DOHH2 (cell line): ENCODE measurements at regions not wholly inside any gene's neighbourhood (a gene's known extent, or its start where the extent isn't known, plus 50 kb on each side); places are given as distances from the start of the nearest gene placed in this dataset.

Experiments used
- H3F3A ChIP-seq: fragments of 200-600 bp; sonication (generic), shearing (Covaris generic); 2 replicates; pipeline ENCODE4 v1.6.0; 2016; ENCODE audit warnings: antibody characterized with exemption, mild to moderate bottlenecking; ENCODE audit not compliant: control insufficient read depth, insufficient read depth
- H3K27ac ChIP-seq: fragments of 200-600 bp; sonication (generic); 2 replicates; pipeline ENCODE4 v1.5.1; 2014; ENCODE audit warnings: low read depth, mild to moderate bottlenecking, low read length, moderate library complexity
- H3K27me3 ChIP-seq: fragments of 200-600 bp; sonication (generic); 2 replicates; pipeline ENCODE4 v1.6.1; 2014; ENCODE audit warnings: mild to moderate bottlenecking, low read length, mixed read lengths; ENCODE audit not compliant: control insufficient read depth
- H3K36me3 ChIP-seq: fragments of 200-600 bp; sonication (generic); 2 replicates; pipeline ENCODE4 v1.6.1; 2014; ENCODE audit warnings: mild to moderate bottlenecking, low read length, moderate library complexity, mixed read lengths; ENCODE audit not compliant: control insufficient read depth
- H3K4me1 ChIP-seq: fragments of 200-600 bp; sonication (generic); 2 replicates; pipeline ENCODE4 v1.6.1; 2014; ENCODE audit warnings: mild to moderate bottlenecking, low read length, mixed read lengths; ENCODE audit not compliant: control insufficient read depth
- H3K4me2 ChIP-seq: fragments of 200-600 bp; sonication (generic); 2 replicates; pipeline ENCODE4 v1.6.0; 2014; ENCODE audit warnings: mild to moderate bottlenecking, low read length, moderate library complexity
- H3K4me3 ChIP-seq: fragments of 200-600 bp; sonication (generic); 2 replicates; pipeline ENCODE4 v1.5.1; 2014; ENCODE audit warnings: mild to moderate bottlenecking, low read length, mixed read lengths
- H3K79me2 ChIP-seq: fragments of 200-600 bp; sonication (generic); 2 replicates; pipeline ENCODE4 v1.6.1; 2014; ENCODE audit warnings: mild to moderate bottlenecking, low read length, mixed read lengths; ENCODE audit not compliant: control insufficient read depth
- H3K9me2 ChIP-seq: fragments of 200-600 bp; sonication (generic); replicated peaks from 2 replicates; pipeline ENCODE4 v1.6.1; 2014; ENCODE audit warnings: mild to moderate bottlenecking, low read length, mixed read lengths; ENCODE audit not compliant: control insufficient read depth
- H3K9me3 ChIP-seq: fragments of 200-600 bp; sonication (generic); 2 replicates; pipeline ENCODE4 v1.6.1; 2014; ENCODE audit warnings: antibody characterized with exemption, low read length, mixed read lengths; ENCODE audit not compliant: control insufficient read depth, insufficient read depth
- H4K20me1 ChIP-seq: fragments of 200-600 bp; sonication (generic); 2 replicates; pipeline ENCODE4 v1.6.0; 2014; ENCODE audit warnings: low read depth, mild to moderate bottlenecking, antibody characterized with exemption, low read length, moderate library complexity; ENCODE audit not compliant: control insufficient read depth, insufficient read depth
- CTCF ChIP-seq: fragments of 200-600 bp; sonication (generic); IDR thresholded peaks from one replicate; pipeline ENCODE4 v1.5.1; 2014; ENCODE audit warnings: antibody characterized with exemption, mild to moderate bottlenecking, low read depth, low read length; ENCODE audit not compliant: poor library complexity, severe bottlenecking
- EZH2phosphoT487 ChIP-seq: fragments of 200-600 bp; sonication (generic); IDR thresholded peaks from 2 replicates; pipeline ENCODE4 v1.6.1; 2017; ENCODE audit warnings: borderline replicate concordance, mild to moderate bottlenecking, antibody characterized with exemption, low read length, moderate library complexity, mixed read lengths

GRCh38 chr2:125398738-125399524, 1257.0 kb upstream of the GYPC start:
- Histone ChIP-seq H3K79me2 (no peaks in the 10 kb centered on the region), H3K4me3 (no peak overlapping the region), H3K27me3 (no peaks in the 10 kb centered on the region), H3K9me2 (no peaks in the 10 kb centered on the region), H3K4me2 (no peak overlapping the region), H4K20me1 (no peaks in the 10 kb centered on the region), H3K36me3 (no peaks in the 10 kb centered on the region), H3F3A (no peaks in the 10 kb centered on the region), H3K27ac (no peak overlapping the region), H3K4me1 (no peaks in the 10 kb centered on the region), H3K9me3 (no peaks in the 10 kb centered on the region; the same call in 1 of the 2 replicates)
- TF ChIP-seq CTCF: no peak
- TF ChIP-seq EZH2phosphoT487: no peak

GRCh38 chr2:125405816-125406215, 1250.1 kb upstream of the GYPC start:
- Histone ChIP-seq H3K36me3 (no peaks in the 10 kb centered on the region), H3K79me2 (no peaks in the 10 kb centered on the region), H3K9me3 (no peaks in the 10 kb centered on the region), H3K27ac (no peak overlapping the region), H3K4me1 (no peaks in the 10 kb centered on the region), H3K4me3 (no peak overlapping the region), H4K20me1 (no peaks in the 10 kb centered on the region), H3K4me2 (no peak overlapping the region), H3F3A (no peaks in the 10 kb centered on the region), H3K9me2 (no peaks in the 10 kb centered on the region), H3K27me3 (no peaks in the 10 kb centered on the region)
- TF ChIP-seq CTCF: no peak

- Histone ChIP-seq H4K20me1 (no peaks in the 10 kb centered on the region), H3K27me3 (no peaks in the 10 kb centered on the region), H3K9me3 (no peaks in the 10 kb centered on the region), H3K9me2 (no peaks in the 10 kb centered on the region), H3K4me1 (no peaks in the 10 kb centered on the region), H3K27ac (no peak overlapping the region), H3F3A (no peaks in the 10 kb centered on the region), H3K79me2 (no peaks in the 10 kb centered on the region), H3K36me3 (no peaks in the 10 kb centered on the region), H3K4me3 (no peak overlapping the region), H3K4me2 (no peak overlapping the region)
- TF ChIP-seq CTCF (no peak), EZH2phosphoT487 (no peak)
Measured at GRCh38 chr2:125408874-125409538, 1247.0 kb upstream of the GYPC start.
